Activated CD4-positive, alpha-beta memory T cell treated with anti-CD3 and anti-CD28 coated beads, Interleukin-2, amount 10 ng/mL, durations not matched to agents 7 days and 5 days (primary cell): ENCODE measurements at regions not wholly inside any gene's neighbourhood (a gene's known extent, or its start where the extent isn't known, plus 50 kb on each side); places are given as distances from the start of the nearest gene placed in this dataset.
"Not testable (repeated sequence)": the region's sequence is repeated elsewhere in the genome, so short reads cannot be mapped to it uniquely, and the experiment has no call there.

ENCODE experiments used
- CTCF ChIA-PET: fragments of 350-600 bp; sonication (Branson Sonifier 250); formaldehyde crosslinking; loops from one replicate; lab custom pipeline; 2021; ENCODE audit warnings: antibody characterized with exemption, inconsistent platforms; lab: Charles Lee
- POLR2A ChIA-PET: fragments of 350-600 bp; sonication (Branson Sonifier 250); formaldehyde crosslinking; loops from one replicate; lab custom pipeline; 2021; ENCODE audit warnings: antibody characterized with exemption; lab: Charles Lee
- DNase-seq: peaks from one replicate; pipeline ENCODE4 v3.0.0-alpha.2; 2020
- H3K27ac Mint-ChIP-seq: one replicate; pipeline ENCODE4 v1.8.0; 2021; ENCODE audit warnings: mild to moderate bottlenecking, mixed read lengths
- H3K27me3 Mint-ChIP-seq: one replicate; pipeline ENCODE4 v1.8.0; 2021; ENCODE audit warnings: mixed read lengths
- H3K36me3 Mint-ChIP-seq: one replicate; pipeline ENCODE4 v1.8.0; 2021; ENCODE audit warnings: low read depth, mixed read lengths
- H3K4me1 Mint-ChIP-seq: one replicate; pipeline ENCODE4 v1.8.0; 2021; ENCODE audit warnings: mixed read lengths
- H3K4me3 Mint-ChIP-seq: one replicate; pipeline ENCODE4 v1.8.0; 2021; ENCODE audit warnings: mild to moderate bottlenecking, mixed read lengths
- H3K9me3 Mint-ChIP-seq: one replicate; pipeline ENCODE4 v1.8.0; 2021; ENCODE audit warnings: mixed read lengths

DNA sequence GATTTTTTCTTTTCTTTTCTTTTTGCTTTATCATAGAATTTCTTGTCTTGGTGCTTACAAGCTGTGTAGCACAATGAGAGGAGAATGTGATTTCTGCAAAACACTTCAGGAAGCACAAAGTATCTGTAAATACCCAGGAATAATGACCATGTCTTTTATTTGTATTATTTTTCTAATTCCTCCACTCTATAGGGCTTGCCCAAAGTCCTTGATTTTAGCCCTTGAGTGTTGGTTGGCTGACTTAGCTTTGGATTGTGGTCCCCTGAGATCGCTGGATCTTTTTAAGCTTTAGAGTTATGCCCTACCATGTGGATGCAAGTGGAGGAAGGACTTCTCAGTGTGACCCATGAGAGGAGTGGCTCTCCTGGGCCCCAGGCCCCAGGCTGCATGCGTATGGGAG is 52.2 kb downstream of the HOXC4 start:
- POLR2A ChIA-PET, H3K27ac Mint-ChIP-seq: not testable (repeated sequence)

DNA sequence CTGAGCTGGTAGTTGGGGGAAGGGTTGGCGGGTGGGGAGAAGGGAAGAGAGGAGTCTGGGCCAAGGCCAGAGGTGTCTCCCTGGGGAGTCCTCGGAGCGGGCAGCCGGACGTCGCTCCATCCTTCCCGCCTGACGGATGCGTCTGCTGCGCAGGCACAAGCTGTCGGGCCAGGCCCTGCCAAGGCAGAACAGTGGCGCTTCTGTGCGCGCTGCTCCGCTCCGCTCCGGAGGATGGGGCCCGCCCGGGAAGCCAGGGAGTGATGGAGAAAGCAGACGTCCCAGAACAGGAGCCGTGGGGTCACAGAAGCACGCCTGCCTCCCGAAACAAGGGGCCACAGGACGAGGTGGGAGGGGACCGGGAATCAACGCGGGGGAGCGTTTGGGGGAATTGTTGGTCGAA is 52.6 kb downstream of the HOXC4 start:
- POLR2A ChIA-PET, H3K36me3 Mint-ChIP-seq: not testable (repeated sequence)

More for the DNA sequence above, 52.2 kb downstream of the HOXC4 start:
- H3K9me3 Mint-ChIP-seq, CTCF ChIA-PET, H3K4me3 Mint-ChIP-seq, H3K4me1 Mint-ChIP-seq, H3K36me3 Mint-ChIP-seq, DNase-seq: not testable (repeated sequence)
- peaks cover 60% of the 10 kb centered on the region for H3K27me3 Mint-ChIP-seq

DNA sequence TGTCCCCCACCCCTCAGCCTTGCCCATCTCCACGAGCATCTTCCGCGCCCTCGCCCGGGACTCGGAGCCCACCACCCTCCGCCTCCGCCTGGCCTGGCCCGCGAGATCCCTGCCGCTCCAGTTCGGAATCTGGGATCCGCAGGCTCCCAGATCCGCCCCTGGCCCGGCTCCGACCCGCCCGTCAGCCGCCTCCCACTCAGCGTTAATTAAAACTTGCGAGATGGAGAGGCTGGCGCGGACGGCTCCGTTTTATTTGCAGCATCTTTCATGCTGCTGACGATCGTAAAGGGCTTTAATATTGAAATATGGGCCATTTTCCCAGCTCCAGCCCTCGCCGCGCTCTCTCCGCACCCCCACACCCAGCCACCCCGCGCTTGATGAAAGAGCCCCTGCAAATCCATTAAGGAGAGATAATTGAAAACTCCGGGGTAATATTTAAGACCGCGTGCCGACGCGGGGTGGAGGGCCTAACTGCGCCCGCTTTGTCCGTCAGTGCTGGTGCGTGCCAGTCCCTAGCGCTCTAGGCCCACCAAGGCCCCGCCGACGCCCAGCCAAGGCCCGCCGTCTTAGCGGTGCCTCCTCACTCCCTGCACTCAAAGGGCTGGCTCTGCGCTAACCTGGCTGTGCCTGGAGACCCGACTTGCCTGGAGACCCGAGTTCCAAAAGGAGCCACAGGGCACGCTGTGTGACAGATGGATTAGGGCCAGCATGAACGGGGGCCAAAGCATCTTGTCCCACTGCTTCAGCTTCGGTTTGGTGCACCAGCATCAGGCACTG is 53.4 kb downstream of the HOXC4 start:
- CTCF ChIA-PET, H3K4me3 Mint-ChIP-seq, H3K4me1 Mint-ChIP-seq, H3K9me3 Mint-ChIP-seq, DNase-seq, H3K27ac Mint-ChIP-seq, POLR2A ChIA-PET, H3K36me3 Mint-ChIP-seq: not testable (repeated sequence)
- H3K27me3 Mint-ChIP-seq = peaks cover 55% of the 10 kb centered on the region

More for the DNA sequence above, 52.6 kb downstream of the HOXC4 start:
- H3K27ac Mint-ChIP-seq, H3K4me1 Mint-ChIP-seq, H3K4me3 Mint-ChIP-seq, DNase-seq, H3K9me3 Mint-ChIP-seq, CTCF ChIA-PET: not testable (repeated sequence)
- H3K27me3 Mint-ChIP-seq = peaks cover 58% of the 10 kb centered on the region

DNA sequence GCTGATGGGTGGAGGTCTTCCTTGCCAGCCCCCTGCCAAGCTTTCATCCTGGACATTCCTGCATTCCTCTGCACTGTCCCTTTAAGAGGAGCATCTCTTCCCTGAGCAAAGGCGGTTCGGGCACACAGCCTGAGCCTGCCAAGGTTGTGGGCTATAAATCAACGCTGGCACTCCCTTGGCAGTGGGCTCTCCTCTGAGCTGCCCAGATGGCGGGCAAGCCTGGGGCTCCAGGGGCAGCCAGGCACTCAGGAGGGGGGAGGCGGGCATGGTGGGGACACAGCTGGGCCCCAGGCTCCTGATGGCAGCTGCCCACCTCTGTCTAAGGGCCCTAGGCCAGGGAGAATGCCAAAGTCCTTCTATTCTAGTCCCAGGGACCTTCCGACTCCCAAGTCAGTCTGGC is 58.7 kb downstream of the HOXC4 start:
- H3K9me3 Mint-ChIP-seq, POLR2A ChIA-PET, H3K27ac Mint-ChIP-seq, H3K4me3 Mint-ChIP-seq, H3K36me3 Mint-ChIP-seq, DNase-seq, H3K4me1 Mint-ChIP-seq, CTCF ChIA-PET: not testable (repeated sequence)
- peaks cover 42% of the 10 kb centered on the region for H3K27me3 Mint-ChIP-seq

DNA sequence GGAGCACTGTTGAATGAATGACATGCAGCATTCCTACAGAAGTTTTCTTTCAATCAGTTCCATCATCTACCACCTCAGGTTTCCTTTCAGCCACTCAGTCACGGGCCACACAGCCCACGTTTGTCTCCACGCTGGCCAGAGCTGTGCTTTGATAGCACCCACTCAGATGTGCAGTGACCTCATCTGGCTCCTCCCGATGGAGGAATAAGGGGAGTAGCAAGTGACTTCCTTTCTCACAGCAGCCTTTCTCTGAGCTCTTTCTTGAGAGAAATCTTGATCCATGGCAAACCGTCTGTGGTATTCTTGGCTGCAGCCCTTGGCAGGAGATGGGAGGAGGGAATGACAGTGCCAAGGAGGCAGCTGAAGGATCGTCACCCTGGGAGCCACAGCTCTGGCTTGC is 62.4 kb downstream of the HOXC4 start:
- H3K27ac Mint-ChIP-seq = not testable (repeated sequence)

DNA sequence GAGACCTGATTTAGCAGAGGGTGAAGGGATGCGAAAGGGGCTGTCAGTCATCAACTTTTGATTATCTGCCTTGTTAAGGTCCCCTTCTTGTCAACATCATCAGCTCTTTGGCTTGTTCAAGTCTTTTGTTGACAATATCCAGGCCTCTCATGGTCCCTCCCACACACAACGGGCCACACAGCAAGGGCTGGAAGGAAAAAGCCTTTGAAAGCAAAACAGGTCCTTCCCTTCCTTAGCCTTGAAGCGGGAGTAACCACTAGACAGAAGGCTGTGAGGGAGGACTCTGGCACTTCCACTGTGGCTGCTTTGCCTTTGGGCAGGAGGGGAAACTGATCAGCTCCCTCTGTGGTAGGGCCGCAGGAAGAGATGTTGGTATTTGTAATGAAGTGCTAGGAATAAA is 63.8 kb downstream of the HOXC4 start:
- POLR2A ChIA-PET, H3K9me3 Mint-ChIP-seq, H3K27ac Mint-ChIP-seq, DNase-seq, H3K4me1 Mint-ChIP-seq, CTCF ChIA-PET, H3K36me3 Mint-ChIP-seq, H3K4me3 Mint-ChIP-seq: not testable (repeated sequence)
- H3K27me3 Mint-ChIP-seq = peaks cover 59% of the 10 kb centered on the region

More for the DNA sequence above, 62.4 kb downstream of the HOXC4 start:
- H3K36me3 Mint-ChIP-seq, CTCF ChIA-PET, H3K4me3 Mint-ChIP-seq, H3K9me3 Mint-ChIP-seq, POLR2A ChIA-PET, H3K4me1 Mint-ChIP-seq, DNase-seq: not testable (repeated sequence)
- peaks cover 53% of the 10 kb centered on the region for H3K27me3 Mint-ChIP-seq

DNA sequence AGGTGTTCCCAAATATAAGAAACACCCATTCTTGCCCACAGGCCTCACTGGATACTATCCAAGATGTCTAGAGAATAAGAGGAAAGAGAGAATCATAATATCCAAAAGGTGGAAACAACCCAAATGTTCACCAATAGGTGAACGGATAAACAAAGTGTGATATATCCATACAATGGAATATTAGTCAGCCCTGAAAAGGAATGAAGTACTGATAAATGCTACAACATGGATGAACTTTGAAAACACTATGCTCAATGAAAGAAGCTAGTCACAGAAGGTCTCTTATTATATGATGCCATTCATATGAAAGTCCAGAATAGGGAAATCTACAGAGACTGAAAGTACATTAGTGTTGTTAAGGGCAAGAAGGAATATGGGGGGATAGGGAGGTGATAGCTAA is 65.4 kb downstream of the HOXC4 start:
- H3K36me3 Mint-ChIP-seq, CTCF ChIA-PET: not testable (repeated sequence)

DNA sequence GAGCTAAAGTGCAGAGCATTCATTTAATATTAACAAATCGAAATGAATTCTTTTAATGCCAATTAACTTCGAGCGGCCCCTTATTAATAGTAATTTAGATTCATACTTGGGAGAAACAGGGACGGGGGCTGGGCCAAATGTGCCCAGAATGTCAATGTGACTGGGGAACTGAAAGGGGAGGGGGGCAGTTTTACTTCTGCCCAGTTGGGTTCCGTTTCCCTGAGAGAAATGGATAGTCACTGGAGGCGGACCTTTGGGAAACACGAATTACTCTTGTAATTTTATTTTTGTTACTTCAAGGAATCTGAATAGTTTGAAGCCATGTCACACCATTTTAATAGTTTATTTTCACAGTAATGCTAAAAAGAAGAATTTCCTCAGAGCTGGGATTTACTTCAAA is 64.8 kb downstream of the SMUG1 start:
- peaks cover 89% of the 10 kb centered on the region for H3K27me3 Mint-ChIP-seq
- H3K4me3 Mint-ChIP-seq, CTCF ChIA-PET, H3K36me3 Mint-ChIP-seq, H3K9me3 Mint-ChIP-seq, POLR2A ChIA-PET, H3K4me1 Mint-ChIP-seq, DNase-seq, H3K27ac Mint-ChIP-seq: not testable (repeated sequence)

More for the DNA sequence above, 65.4 kb downstream of the HOXC4 start:
- POLR2A ChIA-PET, H3K4me1 Mint-ChIP-seq, DNase-seq, H3K27ac Mint-ChIP-seq, H3K9me3 Mint-ChIP-seq, H3K4me3 Mint-ChIP-seq: not testable (repeated sequence)
- H3K27me3 Mint-ChIP-seq = peaks cover 75% of the 10 kb centered on the region

DNA sequence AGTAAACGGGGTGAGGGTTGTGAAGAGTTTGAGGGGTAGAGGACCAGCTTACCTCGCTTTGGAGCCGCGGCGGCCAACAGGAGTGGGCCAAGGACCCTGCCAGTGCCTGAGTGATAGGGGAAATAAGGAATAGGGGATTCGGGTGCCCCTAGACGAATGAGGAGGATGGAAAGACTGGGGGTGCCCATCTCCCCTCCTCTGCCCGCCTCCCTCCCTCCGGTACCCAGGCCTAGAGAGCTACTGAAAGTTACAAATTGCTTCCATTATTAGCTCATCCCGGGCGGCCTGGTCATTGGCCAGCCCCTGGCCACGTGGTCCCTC is 63.1 kb downstream of the SMUG1 start:
- H3K9me3 Mint-ChIP-seq, H3K4me3 Mint-ChIP-seq, CTCF ChIA-PET, H3K4me1 Mint-ChIP-seq, H3K36me3 Mint-ChIP-seq, H3K27ac Mint-ChIP-seq, DNase-seq, POLR2A ChIA-PET: not testable (repeated sequence)
- peaks cover 90% of the 10 kb centered on the region for H3K27me3 Mint-ChIP-seq

DNA sequence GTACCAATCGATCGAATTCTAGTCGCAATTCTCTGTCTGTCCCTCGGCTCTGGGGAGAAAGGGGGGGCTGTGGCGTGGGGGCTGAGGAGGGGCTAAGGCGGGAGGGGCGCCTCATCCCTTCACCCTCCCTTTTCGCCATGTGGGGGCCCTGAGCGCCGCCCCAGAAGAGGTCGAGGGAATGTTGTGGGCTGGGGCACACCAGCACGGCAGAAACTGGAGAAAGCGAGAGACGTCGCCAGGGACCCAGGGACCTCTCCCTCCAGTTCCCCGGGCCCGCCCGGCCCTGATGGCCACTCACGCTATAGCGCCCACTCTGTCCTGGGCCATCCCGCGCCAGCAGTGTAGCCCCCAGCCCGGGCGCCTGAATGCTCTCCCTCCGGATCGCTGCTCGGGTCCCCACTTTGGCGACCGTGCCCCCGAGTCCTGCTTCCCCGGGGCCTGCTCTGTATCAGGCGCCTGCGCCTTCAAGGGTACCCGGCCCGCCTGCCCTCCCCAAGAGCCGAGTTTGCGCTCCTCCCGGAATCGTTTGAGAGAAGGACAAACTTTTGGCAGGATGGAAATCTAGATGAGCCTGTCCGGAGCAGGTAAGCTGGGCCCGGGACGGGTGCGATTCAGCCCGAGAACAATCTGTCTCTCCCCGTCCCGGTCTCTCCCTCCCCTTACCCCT is 62.6 kb downstream of the SMUG1 start:
- Mint-ChIP-seq H3K9me3 (no peaks in the 10 kb centered on the region), H3K27ac (no peak overlapping the region), H3K27me3 (peaks cover 90% of the 10 kb centered on the region), H3K4me3 (no peak overlapping the region), H3K4me1 (peaks cover 5% of the 10 kb centered on the region), H3K36me3 (no peaks in the 10 kb centered on the region)
- ChIA-PET CTCF (no interaction called here), POLR2A (no interaction called here)
- DNase-seq = no peak

DNA sequence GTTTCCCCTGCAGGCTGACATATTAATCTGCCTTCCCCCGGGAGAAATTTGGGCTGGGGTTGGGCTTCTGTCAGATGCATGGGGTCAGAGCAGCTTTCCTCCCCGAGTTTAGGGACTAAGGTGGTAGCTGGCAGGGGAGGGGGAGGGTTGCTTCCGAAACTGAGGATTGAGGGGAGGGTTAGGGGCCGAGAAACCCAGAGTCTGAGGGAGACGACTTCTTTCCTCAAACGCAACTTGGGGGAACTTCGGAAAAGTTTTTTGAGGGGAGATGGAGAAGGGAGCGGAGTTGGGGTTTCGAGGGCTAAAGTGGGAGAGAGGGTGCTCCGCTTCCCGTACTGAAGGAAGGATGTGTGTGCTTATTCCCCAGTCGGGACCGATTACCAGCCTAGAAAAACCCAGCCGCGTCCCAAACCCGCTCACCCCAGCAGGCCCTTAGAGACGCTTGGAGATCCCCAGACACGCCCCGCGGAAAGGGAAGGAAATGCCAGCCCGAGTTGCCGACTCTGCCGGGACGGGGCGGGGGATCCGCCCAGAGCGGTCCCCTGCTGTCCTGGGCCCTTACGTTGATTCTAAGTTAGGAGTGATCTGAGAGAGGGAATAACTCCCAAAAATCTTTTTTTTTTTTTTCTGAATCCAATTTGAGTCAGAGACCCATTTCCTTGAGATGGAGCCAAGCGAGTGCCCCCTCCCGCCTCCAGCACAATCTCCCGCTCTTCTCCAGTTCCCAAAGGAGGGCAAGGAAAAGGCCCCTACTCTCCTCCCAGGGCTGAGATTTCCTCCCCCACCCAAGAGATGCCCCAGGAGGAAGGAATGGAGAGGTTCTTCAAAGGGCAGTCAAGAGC is 61.9 kb downstream of the SMUG1 start:
- CTCF ChIA-PET = no interaction called here
- Mint-ChIP-seq H3K36me3 (no peaks in the 10 kb centered on the region), H3K27ac (no peak overlapping the region), H3K4me3 (no peak overlapping the region), H3K9me3 (no peaks in the 10 kb centered on the region), H3K4me1 (peaks cover 5% of the 10 kb centered on the region), H3K27me3 (peaks cover 84% of the 10 kb centered on the region)
- POLR2A ChIA-PET = no interaction called here
- no peak for DNase-seq

DNA sequence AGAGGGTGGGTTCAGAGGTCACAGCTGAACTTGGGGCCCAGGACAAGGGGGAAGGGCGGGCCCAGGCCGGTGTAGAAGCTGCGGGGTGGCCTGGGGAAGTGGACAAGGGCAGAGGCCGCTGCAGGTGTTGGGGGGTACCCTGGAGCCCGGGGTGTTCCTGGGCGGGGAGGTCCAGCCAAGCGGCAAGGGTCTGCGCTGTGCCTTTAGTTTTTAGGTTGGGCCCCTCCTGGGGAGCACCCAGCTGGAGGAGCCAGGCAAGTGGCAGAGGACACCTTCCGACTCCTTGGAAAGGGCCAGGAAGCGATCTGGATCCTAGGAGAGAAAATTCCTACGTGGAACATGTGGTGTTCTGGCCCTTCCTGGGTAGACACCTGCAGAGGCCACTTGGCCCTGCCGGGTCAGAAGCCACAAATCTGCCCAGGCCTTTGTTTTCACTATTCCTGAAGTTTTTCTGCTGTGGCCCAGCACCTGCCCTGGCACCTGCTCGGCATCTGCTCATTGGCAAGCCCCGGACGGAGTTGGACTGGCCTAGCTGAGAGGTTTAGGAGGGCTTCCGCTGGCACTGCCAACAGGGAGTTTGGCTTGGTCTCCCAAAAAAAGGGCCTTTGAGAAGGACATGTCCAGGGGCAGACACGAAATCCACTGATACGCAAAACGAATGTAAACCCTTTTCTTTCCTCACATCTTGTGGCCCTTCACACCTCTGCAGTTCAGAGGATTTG is 61.1 kb downstream of the SMUG1 start:
- ChIA-PET POLR2A (no interaction called here), CTCF (no interaction called here)
- peaks cover 80% of the 10 kb centered on the region for H3K27me3 Mint-ChIP-seq
- H3K4me3 Mint-ChIP-seq = no peak overlapping the region
- no peaks in the 10 kb centered on the region for H3K9me3 Mint-ChIP-seq
- no peaks in the 10 kb centered on the region for H3K36me3 Mint-ChIP-seq
- no peak for DNase-seq
- no peak overlapping the region for H3K27ac Mint-ChIP-seq
- H3K4me1 Mint-ChIP-seq = peaks cover 5% of the 10 kb centered on the region

DNA sequence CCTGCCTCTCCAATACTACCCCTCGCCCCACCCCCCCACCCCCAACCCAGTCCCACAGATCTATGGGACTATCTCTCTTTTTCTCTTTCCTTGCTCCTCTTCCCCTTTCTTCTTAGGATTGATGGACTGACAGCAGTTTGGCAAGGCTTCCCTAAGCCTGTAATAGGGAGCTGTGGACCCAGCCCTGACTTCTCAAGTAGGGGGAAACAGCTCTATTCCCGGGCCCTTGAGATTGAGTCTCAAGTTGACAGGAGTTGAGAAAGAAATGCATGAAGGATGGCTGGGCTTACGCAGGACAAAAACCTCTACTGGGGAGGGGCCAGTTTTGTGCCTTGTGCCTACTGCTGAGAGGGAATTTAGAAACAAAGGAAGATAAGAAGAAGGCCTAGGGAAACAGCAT is 60.4 kb downstream of the SMUG1 start:
- Mint-ChIP-seq H3K4me1 (peaks cover 5% of the 10 kb centered on the region), H3K9me3 (no peaks in the 10 kb centered on the region), H3K27ac (no peak overlapping the region), H3K36me3 (no peaks in the 10 kb centered on the region), H3K27me3 (peaks cover 78% of the 10 kb centered on the region), H3K4me3 (no peak overlapping the region)
- no peak for DNase-seq
- ChIA-PET POLR2A (no interaction called here), CTCF (no interaction called here)
